GM19452 (cell line): ENCODE measurements at regions not wholly inside any gene's neighbourhood (a gene's known extent, or its start where the extent isn't known, plus 50 kb on each side); places are given as distances from the start of the nearest gene placed in this dataset.
A peak's percentile ranks its signal among the peaks of the same experiment; 100 is the strongest.

Experiments used
- ATAC-seq: cut with Tn5 transposase; IDR thresholded peaks from one replicate; pipeline ENCODE4 v1.9.1; 2021; ENCODE audit not compliant: unreplicated experiment

GRCh38 chr14:49970474-49971147 lies 77.7 kb downstream of the ARF6 start:
- peak; percentile 11 for ATAC-seq

- ATAC-seq, result peak; percentile 91
Observed at GRCh38 chr14:49971156-49972130, 78.6 kb downstream of the ARF6 start.

DNA sequence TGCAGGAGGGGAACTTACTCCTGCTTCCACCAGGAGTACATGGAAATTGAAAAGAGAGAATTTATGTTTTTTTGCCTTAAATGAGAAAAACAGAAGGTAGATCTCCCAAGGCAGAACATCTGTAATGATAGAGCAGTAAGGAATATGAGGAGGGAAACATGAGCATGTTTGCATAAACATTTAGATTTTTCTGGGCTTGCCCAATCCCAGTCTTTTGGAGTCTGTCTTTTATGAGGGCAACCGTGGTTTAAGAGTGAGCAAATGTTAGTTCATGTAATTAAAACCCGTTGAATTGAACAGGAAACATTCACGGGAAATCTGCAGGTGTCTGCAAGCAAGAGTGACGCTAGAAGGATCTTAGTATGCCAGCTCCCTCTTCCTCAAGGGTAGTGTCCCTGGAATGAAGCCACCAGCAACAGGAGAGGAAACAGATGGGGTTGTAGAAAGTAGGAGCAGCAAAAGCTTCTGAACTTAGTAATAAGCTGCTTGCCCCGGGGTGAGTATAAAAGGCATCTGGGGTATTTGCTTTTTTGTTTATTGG lies 79.3 kb downstream of the ARF6 start:
- ATAC-seq, result no peak

GRCh38 chr14:49972823-49973222 lies 79.9 kb downstream of the ARF6 start:
- no peak for ATAC-seq

DNA sequence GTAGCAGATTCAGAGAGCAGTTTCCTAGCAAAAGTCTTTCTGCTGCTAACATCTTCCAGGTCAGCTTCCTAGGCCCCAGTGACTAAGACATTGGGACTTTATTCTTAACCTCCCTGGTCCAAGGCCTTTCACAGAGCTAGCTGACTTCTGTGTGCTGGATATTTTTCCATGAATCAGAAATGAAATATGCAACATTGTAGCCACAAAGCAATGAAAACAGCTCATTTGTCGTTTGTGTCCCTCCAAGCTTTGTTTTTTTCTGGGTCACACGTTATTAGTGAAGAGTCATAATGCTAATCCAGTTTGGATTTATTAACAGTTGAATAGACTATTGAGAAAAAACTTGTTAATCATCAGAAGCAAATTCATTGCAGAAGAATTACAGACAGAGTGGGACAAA lies 82.4 kb downstream of the ARF6 start:
- no peak for ATAC-seq

GRCh38 chr14:49975799-49976198 lies 82.9 kb downstream of the ARF6 start:
- ATAC-seq, result no peak

- peak; percentile 76 for ATAC-seq
Observed at GRCh38 chr14:49977126-49977841, 84.4 kb downstream of the ARF6 start.

- no peak for ATAC-seq
Observed at GRCh38 chr14:49980027-49980426, 87.1 kb downstream of the ARF6 start.

DNA sequence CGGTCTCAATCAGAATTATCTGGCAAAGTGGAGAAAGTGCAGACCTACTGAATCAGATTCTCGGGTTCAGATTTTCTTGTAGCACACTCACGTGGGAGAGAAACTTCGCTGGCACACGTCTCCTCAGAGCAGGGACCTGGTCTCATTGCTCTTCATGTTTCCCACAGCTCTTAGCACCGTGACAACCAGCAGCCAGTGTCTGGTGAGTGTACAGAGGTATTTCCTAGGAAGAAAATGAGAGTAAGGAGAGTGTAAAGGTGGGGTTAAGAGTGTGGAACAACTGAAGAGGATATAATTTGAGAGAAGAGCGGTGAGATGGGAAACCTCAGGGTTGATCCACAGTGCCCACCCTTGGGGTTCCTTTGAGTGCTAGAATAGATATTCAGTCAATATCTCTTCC lies 89.2 kb downstream of the ARF6 start:
- ATAC-seq, result no peak

DNA sequence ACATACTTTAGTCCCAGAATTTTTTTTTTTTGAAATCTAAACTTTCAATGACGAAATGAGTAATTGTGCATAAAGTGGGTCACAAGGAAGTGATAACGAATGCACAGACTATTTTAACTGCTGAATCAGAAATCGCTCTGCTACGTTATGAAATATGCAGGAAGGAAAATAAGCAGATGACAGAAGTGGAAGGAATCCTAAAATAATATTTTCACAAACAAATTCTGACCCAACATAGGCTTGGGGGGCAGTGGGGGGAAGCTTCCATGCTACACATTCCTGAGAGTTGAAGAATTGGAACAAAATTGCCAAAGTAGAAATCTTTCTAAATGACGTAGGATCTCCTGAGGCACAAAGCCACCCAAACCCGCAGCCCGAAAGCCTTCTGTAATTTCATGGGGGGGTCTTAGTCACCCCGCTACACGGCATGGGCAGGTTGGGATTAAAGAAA lies 89.6 kb downstream of the ARF6 start:
- ATAC-seq, result no peak

DNA sequence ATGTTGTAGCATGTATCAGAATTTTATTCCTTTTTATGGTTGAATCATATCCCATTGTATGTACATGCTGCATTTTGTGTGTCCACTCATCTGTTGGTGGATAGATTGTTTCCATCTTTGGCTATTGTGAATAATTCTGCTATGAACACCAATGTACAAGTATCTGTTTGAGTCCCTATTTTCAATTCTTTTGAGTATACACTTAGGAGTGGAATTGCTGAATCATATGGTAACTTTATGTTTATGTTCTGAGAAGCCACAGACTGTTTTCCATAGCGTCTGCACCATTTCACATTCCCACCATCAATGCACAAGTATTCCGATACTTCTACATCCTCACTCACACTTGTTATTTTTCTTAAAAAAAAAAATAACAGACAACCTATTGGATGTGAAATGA lies 91.5 kb downstream of the ARF6 start:
- ATAC-seq, result no peak

DNA sequence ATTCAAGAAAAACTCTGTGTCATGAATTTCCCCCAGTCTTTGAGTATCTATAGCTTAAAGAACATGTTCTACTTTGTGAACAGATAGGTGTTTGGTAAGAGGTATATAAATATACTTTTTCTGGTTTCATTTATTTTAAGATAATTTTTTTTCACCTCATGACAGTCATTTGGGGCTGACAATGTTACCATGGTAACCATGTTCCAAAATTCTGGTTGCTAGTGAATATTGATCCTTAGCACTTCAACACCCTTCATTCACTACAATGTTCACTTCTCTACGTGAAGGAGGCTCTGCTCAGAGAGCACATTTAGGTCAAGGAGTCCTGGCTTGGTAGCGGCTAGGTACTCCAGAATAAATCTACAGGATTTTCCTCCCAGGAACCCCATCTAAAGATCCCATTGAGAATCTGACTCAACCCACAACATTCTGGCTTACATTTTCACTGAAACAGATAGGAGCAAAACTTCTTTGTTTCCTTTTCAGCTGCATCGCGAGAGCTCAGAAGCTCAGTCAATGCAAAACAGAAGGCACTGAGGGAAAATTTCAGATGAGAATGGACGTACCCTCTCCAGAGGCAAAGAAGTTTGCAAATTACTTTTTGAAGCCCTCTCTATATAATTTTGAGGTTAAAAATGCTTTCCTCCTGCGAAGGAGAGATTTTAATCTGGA lies 93.6 kb downstream of the ARF6 start:
- no peak for ATAC-seq

DNA sequence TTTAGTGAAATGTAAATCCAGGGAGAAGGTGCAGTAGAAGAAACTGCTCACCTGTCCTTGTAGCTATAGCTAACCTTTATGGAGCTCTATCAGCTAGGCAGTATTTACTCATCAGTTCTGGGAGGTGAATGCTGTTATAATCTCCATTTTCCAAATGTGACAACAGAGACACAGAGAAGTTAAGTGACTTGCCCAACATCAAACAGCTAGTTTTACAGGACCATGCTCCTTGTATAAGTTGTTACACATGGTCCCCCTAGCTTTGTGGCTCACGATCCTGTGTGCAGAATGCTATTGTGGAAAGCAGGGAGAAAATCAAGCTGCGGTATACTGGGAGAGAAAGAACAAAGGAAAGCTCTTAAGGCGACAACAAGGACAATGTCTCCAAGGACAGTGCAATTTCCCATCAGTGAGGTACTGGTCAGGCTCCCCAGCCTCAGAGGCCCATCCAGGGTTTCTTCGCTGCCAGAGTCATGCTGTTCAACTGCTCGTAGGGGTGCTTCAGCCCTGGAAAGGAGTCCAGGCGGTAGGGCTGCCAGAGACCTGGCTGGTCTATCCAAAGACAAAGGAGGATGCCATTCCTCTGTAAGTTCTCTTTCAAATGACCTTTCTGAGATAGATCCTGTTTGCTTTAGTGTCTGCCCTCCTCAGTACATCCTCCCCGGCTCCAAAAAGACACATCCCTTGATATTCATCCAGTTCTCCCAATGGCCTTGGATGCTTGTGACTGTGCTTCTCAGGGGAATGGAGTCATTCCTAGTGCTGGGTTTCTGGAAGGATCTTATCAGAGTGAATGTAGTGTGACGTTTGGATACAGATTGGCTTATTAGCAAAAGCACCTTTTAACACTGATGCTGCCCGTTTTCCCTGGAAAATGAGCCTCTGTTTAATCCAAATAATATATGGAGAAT lies 95.5 kb downstream of the ARF6 start:
- ATAC-seq, result no peak

GRCh38 chr14:49989966-49990365 lies 97.1 kb downstream of the ARF6 start:
- ATAC-seq, result no peak

DNA sequence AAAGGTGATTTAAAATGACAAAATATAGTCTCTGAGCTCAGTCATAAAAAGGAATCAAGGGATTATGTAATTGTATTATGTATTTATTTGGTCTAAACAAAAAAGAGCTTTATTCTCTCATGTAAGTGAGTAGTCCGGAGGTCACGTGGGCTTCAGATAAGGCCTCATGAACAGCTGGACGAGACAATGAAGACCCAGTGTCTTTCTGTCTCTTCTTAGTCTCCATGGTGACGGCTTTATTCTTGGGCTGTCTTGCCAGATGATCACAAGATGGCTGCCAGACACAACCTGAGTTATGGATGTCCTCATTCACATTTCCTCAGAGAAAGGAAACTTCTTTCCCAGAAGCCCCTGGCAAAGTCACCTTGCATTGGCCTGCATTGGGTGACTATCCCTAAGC lies 98.6 kb downstream of the ARF6 start:
- no peak for ATAC-seq

DNA sequence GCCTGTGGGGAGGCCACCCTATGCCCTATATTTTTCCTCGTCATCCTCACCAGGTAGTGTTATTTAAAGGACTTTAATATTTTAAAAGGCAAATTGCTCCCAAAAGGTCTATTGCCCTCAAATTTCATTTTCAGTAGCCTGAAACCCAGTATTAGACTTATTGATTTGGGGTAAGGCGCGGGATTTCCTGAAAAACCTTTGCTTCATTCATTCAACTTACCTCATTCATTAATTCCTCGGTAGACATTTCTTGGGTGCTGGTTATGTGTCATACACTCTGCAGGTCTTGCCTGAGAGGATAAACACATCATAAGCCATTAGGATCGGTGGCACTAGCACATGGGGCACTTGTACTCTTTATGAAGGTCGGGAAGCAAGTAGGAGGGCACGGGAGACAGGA lies 99.2 kb downstream of the ARF6 start:
- no peak for ATAC-seq

GRCh38 chr14:49992448-49992847 lies 99.6 kb downstream of the ARF6 start:
- ATAC-seq, result peak; percentile 8

DNA sequence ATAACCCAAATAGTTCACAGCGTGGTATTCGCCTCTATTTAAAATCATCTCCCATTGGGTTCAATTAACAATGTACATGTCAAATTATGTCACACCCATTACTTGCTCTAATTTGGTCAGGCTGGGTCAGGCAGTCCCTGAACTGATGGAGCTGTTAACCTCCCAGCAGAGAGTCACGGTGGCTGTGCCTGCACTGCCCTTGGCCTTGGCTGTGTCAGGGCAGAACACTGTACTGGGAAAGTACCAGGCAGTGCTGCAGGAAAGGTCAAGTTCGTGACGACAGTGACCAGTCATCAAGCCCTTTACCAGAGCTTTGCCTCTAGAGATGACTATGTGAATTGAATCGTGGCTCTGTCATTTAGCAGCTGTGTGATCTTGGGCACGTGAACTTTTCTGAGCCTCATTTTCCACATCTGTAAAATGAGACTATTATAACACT lies 100.0 kb downstream of the ARF6 start:
- ATAC-seq, result peak; percentile 95

- ATAC-seq, result no peak
Observed at GRCh38 chr14:49993565-49993964, 100.7 kb downstream of the ARF6 start.
